GM21723 (cell line): ENCODE measurements at regions not wholly inside any gene's neighbourhood (a gene's known extent, or its start where the extent isn't known, plus 50 kb on each side); places are given as distances from the start of the nearest gene placed in this dataset.

ENCODE experiments used
- ATAC-seq: cut with Tn5 transposase; IDR thresholded peaks from one replicate; pipeline ENCODE4 v1.9.1; 2021; ENCODE audit warnings: mild to moderate bottlenecking, moderate library complexity; ENCODE audit not compliant: unreplicated experiment

DNA sequence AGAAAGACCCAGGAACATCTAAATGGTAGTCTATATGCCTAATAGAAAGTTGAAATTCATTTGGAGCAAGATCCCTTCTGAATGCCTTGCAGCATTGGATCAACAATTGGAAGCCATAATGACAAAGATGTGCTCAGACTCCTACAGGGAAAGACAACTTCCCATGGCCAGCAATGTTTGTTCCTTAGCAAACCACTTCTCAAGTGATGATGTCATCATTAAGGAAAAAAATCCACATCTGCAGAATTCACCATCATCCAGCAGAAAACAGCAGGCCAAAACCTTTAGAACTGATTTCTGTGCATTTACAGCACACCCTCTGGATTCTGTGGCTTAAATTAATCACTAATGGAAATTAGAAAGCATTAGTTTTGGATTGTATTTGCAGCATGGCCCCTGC is 82.4 kb upstream of the ZIC3 start:
- no peak for ATAC-seq

DNA sequence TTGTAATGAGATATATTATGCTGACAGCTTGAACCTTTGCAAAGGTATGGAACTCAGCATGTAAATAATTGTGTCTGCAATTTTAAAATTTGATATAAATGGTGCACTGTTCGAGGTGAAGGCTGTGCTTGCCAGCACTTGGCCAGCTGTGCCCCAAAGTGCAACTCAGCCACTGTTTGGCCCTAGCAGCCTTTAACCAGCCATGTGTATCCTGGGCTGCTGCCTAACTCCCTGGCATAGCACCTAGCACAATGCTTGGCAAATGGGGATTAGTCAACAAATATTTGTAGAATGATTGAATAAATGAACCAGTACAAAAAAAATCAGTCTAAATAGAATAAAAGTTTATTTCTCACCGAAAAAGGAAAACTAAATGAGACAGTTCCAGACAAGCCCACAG is 83.8 kb upstream of the ZIC3 start:
- no peak for ATAC-seq

DNA sequence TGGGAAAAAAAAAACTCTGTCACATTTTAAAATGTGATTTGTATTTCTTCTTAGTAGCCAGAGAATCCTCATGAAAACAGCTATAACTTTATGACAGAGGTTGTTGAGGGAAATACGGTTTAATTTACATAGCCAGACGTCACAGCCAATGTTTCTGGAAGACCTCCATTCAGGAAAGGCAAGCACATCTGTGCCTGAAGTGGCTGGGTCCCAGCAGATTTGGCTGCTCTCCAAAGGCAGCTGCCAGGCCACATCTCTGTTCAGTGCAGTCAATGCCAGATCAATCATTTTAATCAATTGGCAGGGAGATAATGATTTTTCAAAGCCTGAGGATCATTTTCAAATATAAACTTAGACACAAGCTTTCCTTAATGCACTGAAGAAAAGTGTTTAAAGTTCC is 86.5 kb upstream of the ZIC3 start:
- no peak for ATAC-seq

DNA sequence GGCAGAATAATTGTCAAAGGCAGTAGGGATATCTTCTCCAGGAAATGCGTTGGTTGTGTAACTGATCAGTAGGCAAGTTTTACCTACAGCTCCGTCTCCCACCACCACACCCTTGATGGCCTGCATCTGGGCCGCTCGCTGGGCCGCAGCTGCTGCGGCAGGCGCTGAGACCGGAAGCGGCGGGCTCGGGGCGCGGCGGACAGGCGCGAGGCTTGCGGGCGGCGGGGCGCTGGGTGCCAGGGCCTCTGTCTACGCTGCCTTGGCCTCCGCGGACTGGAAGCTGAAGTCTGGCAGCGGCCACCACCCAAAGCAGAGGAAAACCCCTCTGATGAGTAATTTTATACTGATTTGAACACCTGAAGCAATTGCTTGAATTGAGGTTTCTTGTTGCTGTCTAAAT is 124.2 kb upstream of the ZIC3 start:
- no peak for ATAC-seq

DNA sequence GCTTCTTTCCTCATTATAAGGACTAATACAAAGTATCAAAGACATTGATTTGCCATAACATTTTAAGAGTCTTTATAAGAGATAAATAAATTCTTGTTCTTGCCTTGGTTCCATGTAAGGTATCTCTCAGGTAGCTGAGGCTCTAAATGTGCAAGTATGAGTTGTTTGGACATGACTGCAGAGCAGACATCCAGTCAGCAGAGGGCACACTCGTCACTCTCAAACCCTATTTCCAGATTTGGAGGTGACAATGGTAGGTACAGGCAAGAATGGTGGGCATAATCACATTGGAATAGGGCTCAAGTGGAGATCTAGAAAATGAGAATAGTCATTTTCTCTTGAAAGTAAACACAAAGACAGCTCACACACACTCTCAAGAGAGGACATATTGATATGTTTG is 133.3 kb upstream of the ZIC3 start:
- peak; percentile 56 for ATAC-seq

DNA sequence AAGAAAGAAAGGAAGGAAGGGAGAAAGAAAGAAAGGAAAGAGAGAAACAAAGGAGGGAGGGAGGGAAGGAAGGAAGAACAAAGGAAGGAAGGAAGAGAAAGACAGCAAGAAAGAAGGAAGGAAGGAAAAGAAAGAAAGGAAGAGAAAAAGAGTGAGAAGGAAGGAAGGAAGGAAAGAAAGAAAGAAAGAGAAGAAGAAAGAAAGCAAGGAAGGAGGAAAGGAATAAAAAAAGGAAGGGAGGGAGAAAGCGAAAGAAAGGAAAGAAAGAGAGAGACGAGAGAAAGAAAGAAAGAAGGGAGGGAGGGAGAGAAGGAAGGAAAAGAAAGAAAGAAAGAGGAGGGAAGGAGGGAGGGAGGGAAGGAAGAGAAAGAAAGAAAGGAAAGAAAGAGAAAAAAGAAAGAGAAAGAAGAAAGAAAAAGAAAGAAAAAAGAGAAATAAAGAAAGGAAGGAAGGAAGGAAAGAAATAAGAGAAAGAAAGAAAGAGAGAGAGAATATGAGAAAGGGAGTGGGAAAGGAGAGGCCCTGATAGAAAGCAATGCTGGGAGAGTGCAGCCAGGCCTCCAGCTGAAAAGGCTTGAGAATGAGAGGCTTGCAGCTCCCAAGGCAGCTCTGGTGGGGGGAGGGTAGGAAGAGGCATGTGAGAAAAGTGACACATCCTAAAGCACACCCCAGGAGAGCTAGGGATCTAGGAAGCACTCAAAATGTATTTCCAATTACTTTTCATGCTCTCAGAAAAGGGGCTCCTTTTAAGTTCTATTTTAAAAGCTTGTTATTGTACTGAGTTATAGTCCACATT is 134.0 kb upstream of the ZIC3 start:
- ATAC-seq, result no peak

DNA sequence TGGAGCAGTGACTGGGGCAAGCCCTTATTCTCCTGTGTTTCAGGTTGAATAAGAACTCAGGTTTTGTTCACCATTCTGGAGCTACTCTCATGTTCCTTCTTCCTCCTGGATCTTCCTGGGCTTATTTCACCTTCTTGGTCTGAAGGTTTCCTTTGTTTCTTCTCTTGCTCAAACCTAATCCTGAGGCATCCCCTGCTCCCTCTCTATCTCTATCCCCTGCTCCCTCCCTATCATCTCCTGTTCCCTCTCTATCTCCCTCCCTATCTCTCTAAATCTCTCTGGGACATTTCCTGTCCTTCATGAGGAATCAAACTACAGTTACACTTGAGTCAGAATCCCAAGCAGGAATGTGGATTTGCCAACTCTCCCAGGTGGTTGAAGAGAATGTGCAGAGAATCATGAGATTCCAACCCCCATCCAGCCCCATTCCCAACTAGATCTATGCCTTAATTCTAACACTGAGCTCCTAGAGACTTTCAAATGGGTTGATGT is 134.9 kb upstream of the ZIC3 start:
- ATAC-seq, result no peak

DNA sequence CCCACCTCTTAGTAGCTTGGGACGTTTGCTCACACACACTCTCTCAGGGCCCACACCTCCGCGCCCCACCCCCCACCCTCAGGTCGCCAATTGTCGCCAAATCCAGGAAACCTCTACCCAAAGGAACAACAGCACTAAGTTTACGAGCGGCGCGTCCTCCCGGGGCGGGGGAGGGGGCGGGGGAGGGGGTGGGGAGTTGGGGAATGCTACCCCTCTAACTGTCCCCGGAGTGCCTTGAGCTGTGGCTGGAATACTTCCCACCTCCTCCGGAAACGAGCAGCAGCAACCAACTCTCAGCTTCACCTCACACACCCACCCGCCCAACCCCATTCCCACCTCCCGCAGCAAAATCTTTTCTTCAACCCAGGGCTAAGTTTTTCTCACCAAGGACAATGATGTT is 135.6 kb upstream of the ZIC3 start:
- ATAC-seq, result no peak

DNA sequence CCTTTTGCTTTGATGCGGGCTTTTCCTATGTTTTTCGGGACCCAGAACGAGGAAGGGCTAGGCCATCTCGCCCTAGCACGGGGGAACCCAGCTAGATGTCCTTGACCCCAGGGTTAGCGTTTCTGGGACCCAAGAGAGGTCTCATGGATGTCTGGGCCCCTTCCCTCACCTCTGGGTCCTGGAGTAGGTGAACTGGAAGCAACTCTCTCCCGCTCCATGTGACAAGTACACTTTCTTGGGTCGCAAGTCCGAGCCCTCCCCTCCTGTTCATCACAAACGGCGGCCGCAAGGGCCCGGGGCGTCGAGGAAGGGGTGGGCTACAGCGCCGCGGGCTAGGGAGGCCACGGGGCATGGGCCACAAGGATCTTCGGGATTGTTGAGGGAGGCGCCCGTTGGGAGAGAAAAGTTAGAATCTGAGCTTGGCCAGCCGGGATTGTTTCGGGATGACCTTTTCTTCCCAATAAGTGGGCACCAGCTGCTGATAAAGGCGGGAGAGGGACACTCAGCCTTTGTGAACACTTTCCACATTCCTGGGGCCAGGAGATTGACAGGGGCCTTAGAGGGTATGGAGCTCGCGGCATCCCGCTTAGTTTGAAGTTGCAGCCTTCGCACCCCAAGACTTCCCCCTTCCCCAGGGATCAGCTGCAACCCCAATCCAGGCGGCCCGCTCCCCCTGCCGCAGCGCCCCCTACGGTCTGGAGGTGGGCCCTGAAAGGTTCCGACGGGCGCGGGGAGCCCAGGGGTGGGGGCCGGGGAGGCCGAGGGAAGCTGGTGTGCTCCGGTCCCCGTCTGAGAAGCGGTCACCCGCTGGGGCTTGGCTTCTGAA is 136.9 kb upstream of the ZIC3 start:
- ATAC-seq, result no peak

DNA sequence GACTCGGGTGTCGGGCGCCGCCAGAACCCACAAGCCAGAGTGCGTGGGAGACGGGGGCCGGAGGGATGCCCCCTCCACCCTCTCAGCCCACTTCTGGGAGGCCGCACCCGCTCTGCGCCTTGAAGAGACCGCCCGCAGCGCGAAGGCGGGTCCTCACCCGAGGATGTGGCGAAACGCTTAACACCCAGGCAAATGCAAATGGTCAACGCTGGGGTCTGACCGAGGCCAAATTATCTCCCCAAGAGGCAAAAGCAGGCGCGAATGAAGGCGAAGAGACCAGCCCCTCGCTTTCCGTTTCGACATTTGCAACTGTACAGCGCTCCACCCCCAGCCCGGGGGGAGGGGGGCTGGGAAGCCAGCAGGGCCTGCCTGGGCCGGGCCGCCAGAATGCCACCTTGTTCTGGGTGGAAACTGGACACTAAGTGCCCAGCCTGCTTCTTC is 137.7 kb upstream of the ZIC3 start:
- ATAC-seq, result no peak

DNA sequence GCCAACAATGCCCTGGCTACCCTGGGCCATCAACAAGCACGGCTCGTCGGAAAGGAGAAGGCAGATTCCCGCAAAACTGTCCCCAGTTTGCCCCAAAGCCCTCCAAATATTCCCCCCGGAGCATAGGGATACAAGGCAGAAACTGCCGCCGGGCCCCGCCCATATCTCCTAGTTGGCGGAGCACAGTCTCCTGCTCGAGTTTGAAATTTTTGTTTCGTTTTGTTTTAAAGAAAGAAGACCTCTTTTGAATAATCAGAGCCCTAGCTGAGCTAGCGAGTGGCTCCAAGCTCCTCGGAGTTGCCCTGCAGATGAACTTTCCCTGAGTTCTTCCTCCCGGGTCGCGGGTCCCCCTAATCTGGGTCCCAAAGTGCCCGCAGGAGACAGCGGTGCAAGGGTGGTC is 138.1 kb upstream of the ZIC3 start:
- ATAC-seq, result no peak

DNA sequence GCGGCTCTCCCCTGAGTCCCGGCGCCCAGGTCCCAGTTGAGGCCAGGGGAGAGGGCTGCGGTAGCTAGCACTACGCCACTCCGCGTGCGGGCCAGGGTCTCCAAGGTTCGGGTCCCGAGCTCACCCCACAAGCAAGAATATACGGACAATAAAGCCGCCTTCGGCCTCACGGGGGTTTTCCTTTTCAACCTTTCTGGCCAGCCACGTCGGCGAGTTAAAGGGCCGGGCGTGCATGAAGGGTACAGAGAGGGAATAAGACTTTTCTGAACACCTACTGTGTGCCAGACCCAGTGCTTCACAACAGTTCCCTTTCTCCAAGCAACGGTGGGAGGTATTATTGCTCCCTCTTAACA is 138.5 kb upstream of the ZIC3 start:
- ATAC-seq, result no peak

DNA sequence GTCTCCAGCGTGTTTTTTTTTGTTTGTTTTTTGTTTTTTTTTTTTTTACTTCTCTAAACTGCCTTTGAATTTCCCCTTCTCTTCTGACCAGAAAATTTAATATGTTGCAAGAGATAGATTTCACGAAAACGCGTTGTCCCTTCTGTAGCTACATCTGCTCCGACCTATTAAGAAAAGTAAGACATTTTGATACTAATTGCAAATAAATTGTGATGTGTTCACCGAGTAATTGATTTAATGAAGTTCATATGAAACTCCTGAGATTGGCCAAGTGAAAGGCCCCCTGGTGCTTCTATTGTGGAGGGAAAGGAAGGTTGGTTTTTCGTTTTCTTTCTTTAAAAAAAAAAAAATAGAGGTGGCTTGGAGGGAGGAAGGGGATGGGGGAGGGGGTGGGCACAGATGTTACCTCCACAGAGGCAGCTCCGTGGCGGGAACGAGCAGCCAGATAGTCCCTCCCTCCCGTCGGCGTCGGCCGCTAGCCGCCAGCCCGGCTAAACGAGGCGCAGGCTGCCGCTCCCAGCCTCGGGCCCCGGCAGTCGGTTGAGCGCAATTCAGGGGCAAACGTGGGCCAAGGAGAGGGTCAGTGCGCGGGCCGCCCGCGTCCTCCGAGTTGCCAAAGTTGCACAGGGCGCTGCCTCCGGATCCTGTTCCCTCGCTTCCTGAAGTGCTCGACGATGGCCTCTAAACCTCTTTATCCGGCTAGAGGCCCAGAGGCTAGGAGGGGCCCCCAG is 139.1 kb upstream of the ZIC3 start:
- no peak for ATAC-seq

DNA sequence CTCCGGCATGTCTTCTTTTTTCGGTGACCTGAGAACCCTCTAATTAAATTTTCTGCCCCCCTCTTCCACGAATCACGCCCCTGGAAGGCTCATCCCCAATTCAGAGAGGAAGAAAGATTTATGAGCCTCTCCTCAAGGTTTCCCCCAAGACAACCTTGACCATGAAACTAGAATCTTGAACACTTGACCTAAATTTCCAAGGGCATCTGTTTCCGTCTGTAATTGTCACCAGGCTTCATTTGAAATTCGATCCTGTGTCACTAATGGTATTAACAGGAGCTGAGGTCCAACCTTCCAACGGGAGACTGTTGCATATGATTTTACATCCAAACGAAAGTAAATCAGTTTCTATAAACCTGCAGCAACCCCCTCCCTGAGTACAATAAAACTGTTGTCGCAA is 139.9 kb upstream of the ZIC3 start:
- no peak for ATAC-seq

DNA sequence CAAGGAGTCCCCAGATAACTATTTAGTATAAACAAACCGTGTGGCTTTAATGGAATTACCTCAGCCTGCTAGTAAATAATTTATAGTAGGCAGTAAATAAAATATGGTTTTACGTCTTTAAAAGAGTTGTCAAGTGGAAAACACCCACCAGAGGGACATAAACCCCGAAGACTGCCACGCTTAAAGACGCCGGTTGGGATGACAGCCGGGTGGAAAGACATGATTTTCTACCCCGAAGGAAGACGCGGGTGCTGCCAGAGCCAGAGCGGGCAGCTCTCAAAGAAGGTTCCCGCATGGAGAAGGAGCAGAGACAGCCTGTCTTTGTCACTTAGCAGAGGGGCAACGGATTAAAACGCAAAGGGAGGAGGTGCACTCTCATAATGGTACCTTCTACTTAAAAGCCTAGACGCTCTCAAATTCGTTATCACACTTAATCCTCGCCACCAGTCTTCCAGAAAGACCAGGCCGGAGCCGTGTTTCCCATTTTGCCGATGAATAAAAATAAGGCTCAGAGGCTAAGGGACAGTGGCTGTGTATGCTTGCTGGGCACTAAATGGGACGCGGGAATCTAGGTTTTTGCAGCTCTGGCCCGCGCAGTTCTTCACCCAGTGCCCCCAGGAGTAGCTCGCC is 140.5 kb upstream of the ZIC3 start:
- no peak for ATAC-seq

DNA sequence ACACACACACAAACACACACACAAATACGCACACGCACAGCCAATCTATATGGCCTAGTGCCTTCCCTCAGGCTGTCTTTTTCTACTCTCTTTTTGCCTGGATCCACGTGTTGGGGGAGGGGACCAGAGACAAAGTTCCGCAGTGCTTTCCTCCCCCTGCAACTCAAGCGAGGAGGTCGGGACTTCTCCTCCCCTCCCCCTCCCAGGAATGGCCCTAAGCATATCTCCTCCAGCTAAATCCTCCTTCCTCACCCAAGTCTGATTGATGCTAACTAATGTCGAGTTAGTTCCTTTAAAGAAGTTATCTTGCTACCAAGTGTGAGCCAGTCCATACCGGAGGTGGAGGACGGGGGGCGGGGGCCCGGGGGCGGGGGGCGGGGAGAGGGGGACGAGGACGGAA is 141.2 kb upstream of the ZIC3 start:
- no peak for ATAC-seq

DNA sequence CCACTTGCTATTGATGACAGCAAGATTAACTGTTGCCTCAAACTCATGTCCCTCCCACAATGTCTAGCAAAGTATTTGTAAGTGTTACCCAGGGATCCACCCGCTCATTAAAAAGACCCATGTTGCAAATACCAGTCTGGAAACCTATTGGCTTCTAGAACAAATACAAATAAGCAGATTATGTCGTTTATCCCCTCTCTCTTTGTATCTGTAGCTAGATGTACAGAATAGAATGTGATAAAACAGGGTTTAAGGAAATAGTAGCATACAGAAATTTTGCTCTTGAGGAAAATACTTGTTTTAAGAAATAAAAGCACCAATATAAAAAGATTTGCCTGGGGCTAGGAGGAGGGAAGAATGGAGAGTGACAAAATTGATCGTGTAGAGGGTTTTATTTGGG is 142.7 kb upstream of the ZIC3 start:
- ATAC-seq, result no peak

DNA sequence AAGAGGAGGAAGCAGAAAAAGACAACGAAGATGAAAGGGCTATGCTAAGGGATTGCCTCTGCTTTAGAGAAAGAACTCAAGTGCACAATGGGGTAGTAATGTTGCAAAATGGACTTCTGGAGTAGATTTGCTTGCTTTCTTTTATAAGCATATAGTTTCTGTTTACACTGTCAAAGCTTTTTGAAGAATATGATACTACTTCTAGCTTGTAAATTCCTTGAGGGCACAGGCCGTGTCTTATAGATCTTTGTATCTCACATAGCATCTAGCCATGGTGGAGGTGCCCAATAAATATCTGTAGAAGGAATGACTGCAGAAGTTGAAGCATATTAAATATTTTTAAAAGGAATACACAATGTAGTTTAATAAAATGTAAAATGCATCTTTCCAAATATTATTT is 147.8 kb upstream of the ZIC3 start:
- ATAC-seq, result no peak

DNA sequence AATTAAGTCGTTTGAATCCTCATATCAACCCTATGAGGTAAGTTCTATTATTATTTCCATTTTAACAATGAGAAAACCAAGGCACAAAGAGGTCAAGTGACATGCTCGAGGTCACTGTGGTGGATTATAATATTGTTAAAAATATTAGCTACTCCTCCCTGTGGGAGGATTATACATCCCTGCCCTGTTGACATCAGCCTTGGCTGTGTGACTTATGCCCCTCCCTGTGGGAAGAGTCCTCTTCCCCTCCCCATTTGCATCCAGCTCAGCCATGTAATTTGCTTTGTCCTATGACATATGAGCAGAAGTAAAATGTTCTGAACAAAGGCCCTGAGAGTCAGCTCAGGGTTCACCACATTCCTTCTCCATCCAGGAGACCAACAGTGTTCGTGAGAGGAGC is 152.7 kb upstream of the ZIC3 start:
- no peak for ATAC-seq

DNA sequence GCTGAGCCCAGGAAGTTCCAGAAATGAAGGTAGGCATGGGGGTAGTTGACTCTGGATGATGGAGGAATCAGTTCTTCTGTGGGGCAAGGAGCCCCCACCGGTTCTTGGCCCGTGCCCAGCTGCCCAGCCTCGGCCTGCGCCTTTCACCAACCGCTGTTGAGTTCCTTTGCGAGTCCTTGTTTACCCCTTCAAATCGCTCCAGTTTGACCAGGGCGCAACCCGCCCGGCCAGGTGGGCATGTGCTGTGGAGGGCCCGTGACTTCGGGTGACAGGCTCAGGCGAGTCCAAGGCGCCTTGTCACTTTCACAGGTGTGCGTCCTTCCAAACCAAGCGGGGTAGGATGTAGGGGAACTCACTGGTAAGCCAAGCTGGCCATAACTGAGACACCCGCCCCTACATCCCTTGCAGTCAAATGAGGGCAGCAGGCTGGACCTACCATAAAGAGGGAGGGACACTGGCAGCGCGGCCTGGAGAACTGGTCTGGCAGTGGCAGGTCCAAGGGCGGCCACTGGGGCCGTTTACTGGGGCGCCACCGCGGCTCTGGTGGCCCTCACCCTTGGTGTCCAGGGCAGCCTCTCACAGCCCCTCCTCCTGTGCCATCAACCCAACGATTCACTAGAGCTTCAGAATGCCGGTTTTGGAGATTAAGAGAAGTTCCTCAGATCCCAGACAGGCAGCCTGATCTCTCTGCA is 160.3 kb upstream of the ZIC3 start:
- no peak for ATAC-seq

DNA sequence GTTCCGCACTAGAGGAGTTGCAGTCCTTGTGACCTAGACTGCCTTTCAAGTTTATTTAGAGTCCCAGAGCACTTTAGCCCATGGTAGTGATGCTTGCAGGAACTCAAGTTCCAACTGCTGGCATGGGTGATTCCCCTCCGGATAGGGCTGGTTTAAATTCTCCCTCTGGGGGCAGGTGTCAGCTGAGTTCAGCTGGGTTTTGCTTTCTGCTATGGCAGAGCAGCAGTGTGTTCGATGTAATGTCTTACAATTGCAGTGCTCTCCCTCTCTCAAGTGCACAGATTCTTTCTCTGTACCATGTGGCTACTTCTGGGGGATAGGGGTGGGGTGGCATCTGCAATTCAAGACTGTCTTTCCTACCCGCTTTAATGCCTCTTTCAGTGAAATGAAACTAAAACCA is 164.8 kb upstream of the ZIC3 start:
- no peak for ATAC-seq
